Coronary artery (tissue), 2 donors: ENCODE measurements at regions not wholly inside any gene's neighbourhood (a gene's known extent, or its start where the extent isn't known, plus 50 kb on each side); places are given as distances from the start of the nearest gene placed in this dataset.

Experiments used
- DNase-seq: peaks from one replicate; pipeline ENCODE4 v3.0.0-alpha.2; 2017; ENCODE audit warnings: low spot score
- H3K27ac ChIP-seq, 2 donors: fragments of 200-600 bp; sonication (generic); one replicate each; pipeline ENCODE4 v1.5.1; 2016 to 2019
- H3K4me3 ChIP-seq: fragments of 200-600 bp; sonication (generic); 2 replicates; pipeline ENCODE4 v1.5.1; 2016; ENCODE audit warnings: mild to moderate bottlenecking, moderate library complexity
- CTCF ChIP-seq: fragments of 200-600 bp; sonication (generic); IDR thresholded peaks from one replicate; pipeline ENCODE4 v1.5.1; 2019; ENCODE audit warnings: antibody characterized with exemption

GRCh38 chr6:134627707-134628106, 309.8 kb upstream of the SGK1 start:
- no peak overlapping the region for H3K4me3 ChIP-seq
- TF ChIP-seq CTCF: no peak
- no peak overlapping the region for H3K27ac ChIP-seq
- no peak for DNase-seq

- no peak for DNase-seq
Measured at GRCh38 chr6:134626589-134626988, 308.7 kb upstream of the SGK1 start.

GRCh38 chr6:134626086-134626485, 308.2 kb upstream of the SGK1 start:
- Histone ChIP-seq H3K27ac (no peak overlapping the region), H3K4me3 (no peak overlapping the region)
- no peak for TF ChIP-seq CTCF

More at GRCh38 chr6:134626589-134626988, 308.7 kb upstream of the SGK1 start:
- H3K4me3 ChIP-seq: no peak overlapping the region
- H3K27ac ChIP-seq: no peak overlapping the region
- no peak for TF ChIP-seq CTCF

GRCh38 chr6:134624781-134625180, 306.9 kb upstream of the SGK1 start:
- H3K27ac ChIP-seq: no peak overlapping the region
- H3K4me3 ChIP-seq: no peak overlapping the region
- no peak for TF ChIP-seq CTCF
- DNase-seq: no peak

More at GRCh38 chr6:134626086-134626485, 308.2 kb upstream of the SGK1 start:
- no peak for DNase-seq

GRCh38 chr6:134623401-134623800, 305.5 kb upstream of the SGK1 start:
- DNase-seq: no peak
- no peak for TF ChIP-seq CTCF
- no peak overlapping the region for H3K4me3 ChIP-seq
- H3K27ac ChIP-seq: no peak overlapping the region

- Histone ChIP-seq H3K4me3 (no peak overlapping the region), H3K27ac (no peak overlapping the region)
- DNase-seq: no peak
- no peak for TF ChIP-seq CTCF
Measured at GRCh38 chr6:134622382-134623173, 304.7 kb upstream of the SGK1 start.

- no peak overlapping the region for H3K27ac ChIP-seq
- H3K4me3 ChIP-seq: no peak overlapping the region
- DNase-seq: no peak
- no peak for TF ChIP-seq CTCF
Measured at GRCh38 chr6:134621858-134622257, 303.9 kb upstream of the SGK1 start.
